Thoracic aorta (tissue), 2 donors: ENCODE measurements at regions not wholly inside any gene's neighbourhood (a gene's known extent, or its start where the extent isn't known, plus 50 kb on each side); places are given as distances from the start of the nearest gene placed in this dataset.

Source experiments
- ATAC-seq: fragments of 150-250 bp; one replicate; pipeline ENCODE4 v1.8.0; 2017; ENCODE audit warnings: low read depth; ENCODE audit not compliant: insufficient number of reproducible peaks, low FRiP score
- DNase-seq: peaks from one replicate; pipeline ENCODE4 v3.0.0-alpha.2; 2020; ENCODE audit warnings: low spot score
- H3K27ac ChIP-seq, 2 donors: fragments of 200-600 bp; sonication (generic); 1 replicate in 1 of 2; 2 replicates in 1 of 2; pipeline ENCODE4 v1.5.1; 2016; ENCODE audit warnings: mild to moderate bottlenecking in 2 of 2, moderate library complexity in 2 of 2
- H3K27me3 ChIP-seq: fragments of 200-600 bp; sonication (generic); replicated peaks from 2 replicates; pipeline ENCODE4 v1.6.0; 2016; ENCODE audit warnings: mild to moderate bottlenecking; ENCODE audit not compliant: insufficient read depth
- H3K36me3 ChIP-seq: fragments of 200-600 bp; sonication (generic); one replicate; pipeline ENCODE4 v1.5.1; 2016
- H3K4me1 ChIP-seq, 2 donors: fragments of 200-600 bp; sonication (generic); 1 replicate in 1 of 2; 2 replicates in 1 of 2; pipeline versions ENCODE4 v1.5.1 to v1.6.0; 2016; ENCODE audit warnings: low read depth in 2 of 2, mild to moderate bottlenecking in 1 of 2; ENCODE audit not compliant: control insufficient read depth in 1 of 2
- H3K4me3 ChIP-seq: fragments of 200-600 bp; sonication (generic); 2 replicates; pipeline ENCODE4 v1.5.1; 2016; ENCODE audit warnings: mild to moderate bottlenecking
- H3K9me3 ChIP-seq: fragments of 200-600 bp; sonication (generic); 2 replicates; pipeline ENCODE4 v1.5.1; 2016
- CTCF ChIP-seq: fragments of 200-600 bp; sonication (generic); IDR thresholded peaks from one replicate; pipeline ENCODE4 v1.5.1; 2019; ENCODE audit warnings: antibody characterized with exemption

GRCh38 chr11:79525257-79525656 is 84.4 kb upstream of the TENM4 start:
- DNase-seq = no peak
- ATAC-seq = no peak
- Histone ChIP-seq H3K4me3 (no peak overlapping the region), H3K27ac (no peak overlapping the region), H3K27me3 (no peaks in the 10 kb centered on the region), H3K4me1 (no peaks in the 10 kb centered on the region), H3K36me3 (no peaks in the 10 kb centered on the region), H3K9me3 (no peaks in the 10 kb centered on the region)
- no peak for TF ChIP-seq CTCF

- H3K4me1 ChIP-seq = no peaks in the 10 kb centered on the region
- no peaks in the 10 kb centered on the region for H3K36me3 ChIP-seq
- no peak for DNase-seq
- ATAC-seq = no peak
- no peaks in the 10 kb centered on the region for H3K9me3 ChIP-seq
- H3K27me3 ChIP-seq = no peaks in the 10 kb centered on the region
- TF ChIP-seq CTCF = no peak
- no peak overlapping the region for H3K27ac ChIP-seq
- no peak overlapping the region for H3K4me3 ChIP-seq
Observed at GRCh38 chr11:79522626-79523025, 81.8 kb upstream of the TENM4 start.

GRCh38 chr11:79520086-79520485 is 79.3 kb upstream of the TENM4 start:
- Histone ChIP-seq H3K4me1 (no peaks in the 10 kb centered on the region), H3K9me3 (no peaks in the 10 kb centered on the region), H3K4me3 (no peak overlapping the region), H3K36me3 (no peaks in the 10 kb centered on the region), H3K27me3 (no peaks in the 10 kb centered on the region), H3K27ac (no peak overlapping the region)
- no peak for DNase-seq
- TF ChIP-seq CTCF = no peak
- ATAC-seq = no peak

- Histone ChIP-seq H3K9me3 (no peaks in the 10 kb centered on the region), H3K36me3 (no peaks in the 10 kb centered on the region), H3K27me3 (no peaks in the 10 kb centered on the region), H3K27ac (no peak overlapping the region), H3K4me1 (no peaks in the 10 kb centered on the region), H3K4me3 (no peak overlapping the region)
- ATAC-seq (no peak), DNase-seq (no peak)
- no peak for TF ChIP-seq CTCF
Observed at GRCh38 chr11:79515781-79516180, 75.0 kb upstream of the TENM4 start.

GRCh38 chr11:79514695-79515094 is 73.9 kb upstream of the TENM4 start:
- ATAC-seq = no peak
- no peak for DNase-seq
- Histone ChIP-seq H3K27ac (no peak overlapping the region), H3K4me3 (no peak overlapping the region), H3K36me3 (no peaks in the 10 kb centered on the region), H3K9me3 (no peaks in the 10 kb centered on the region), H3K27me3 (no peaks in the 10 kb centered on the region), H3K4me1 (no peaks in the 10 kb centered on the region)
- TF ChIP-seq CTCF = no peak
